HUES6 (cell line): ENCODE measurements at regions not wholly inside any gene's neighbourhood (a gene's known extent, or its start where the extent isn't known, plus 50 kb on each side); places are given as distances from the start of the nearest gene placed in this dataset.

ENCODE experiments used
- H3K27ac ChIP-seq: 2 replicates; pipeline ENCODE4 v1.7.0; 2013; ENCODE audit warnings: low read depth, mild to moderate bottlenecking, low read length, inconsistent platforms
- H3K27me3 ChIP-seq: 2 replicates; pipeline ENCODE4 v1.6.1; 2013; ENCODE audit warnings: low read length; ENCODE audit not compliant: control insufficient read depth, insufficient read depth
- H3K36me3 ChIP-seq: 2 replicates; pipeline ENCODE4 v1.6.1; 2013; ENCODE audit warnings: low read length; ENCODE audit not compliant: control insufficient read depth, insufficient read depth
- H3K4me1 ChIP-seq: 2 replicates; pipeline ENCODE4 v1.6.1; 2013; ENCODE audit warnings: low read length; ENCODE audit not compliant: control insufficient read depth, insufficient read depth
- H3K4me3 ChIP-seq: 2 replicates; pipeline ENCODE4 v1.5.1; 2013; ENCODE audit warnings: low read depth, low read length
- H3K9ac ChIP-seq: one replicate; pipeline ENCODE4 v1.6.1; 2013; ENCODE audit warnings: mild to moderate bottlenecking, low read length
- H3K9me3 ChIP-seq: 2 replicates; pipeline ENCODE4 v1.6.1; 2013; ENCODE audit warnings: low read depth, low read length; ENCODE audit not compliant: control insufficient read depth, insufficient read depth

- Histone ChIP-seq H3K27ac (peak overlapping the region; percentile 33; the same call in 1 of the 2 replicates), H3K4me3 (no peak overlapping the region), H3K27me3 (no peaks in the 10 kb centered on the region), H3K36me3 (no peaks in the 10 kb centered on the region), H3K4me1 (peaks cover 9% of the 10 kb centered on the region), H3K9me3 (peaks cover 11% of the 10 kb centered on the region; the same call in 1 of the 2 replicates), H3K9ac (no peak overlapping the region)
These were observed 165.1 kb upstream of the PRR20A start for GRCh38 chr13:56975647-56976046.

- no peak overlapping the region for H3K4me3 ChIP-seq
- H3K4me1 ChIP-seq, result peaks cover 4% of the 10 kb centered on the region; the same call in 1 of the 2 replicates
- H3K9me3 ChIP-seq, result no peaks in the 10 kb centered on the region
- H3K9ac ChIP-seq, result no peak overlapping the region
- H3K36me3 ChIP-seq, result no peaks in the 10 kb centered on the region
- H3K27ac ChIP-seq, result no peak overlapping the region
- no peaks in the 10 kb centered on the region for H3K27me3 ChIP-seq
These were observed 159.9 kb upstream of the PRR20A start for GRCh38 chr13:56980856-56981255.

GRCh38 chr13:56986121-56986520 is 154.6 kb upstream of the PRR20A start:
- no peaks in the 10 kb centered on the region for H3K4me1 ChIP-seq

GRCh38 chr13:56988543-56988942 is 152.2 kb upstream of the PRR20A start:
- Histone ChIP-seq H3K27me3 (no peaks in the 10 kb centered on the region), H3K27ac (no peak overlapping the region), H3K4me1 (no peaks in the 10 kb centered on the region), H3K36me3 (no peaks in the 10 kb centered on the region), H3K9ac (no peak overlapping the region), H3K9me3 (no peaks in the 10 kb centered on the region), H3K4me3 (no peak overlapping the region)

More at GRCh38 chr13:56986121-56986520, 154.6 kb upstream of the PRR20A start:
- H3K27ac ChIP-seq, result no peak overlapping the region
- no peaks in the 10 kb centered on the region for H3K36me3 ChIP-seq
- H3K9me3 ChIP-seq, result no peaks in the 10 kb centered on the region
- no peaks in the 10 kb centered on the region for H3K27me3 ChIP-seq
- no peak overlapping the region for H3K4me3 ChIP-seq
- no peak overlapping the region for H3K9ac ChIP-seq

GRCh38 chr13:57003682-57004081 is 137.0 kb upstream of the PRR20A start:
- Histone ChIP-seq H3K36me3 (no peaks in the 10 kb centered on the region), H3K4me1 (no peaks in the 10 kb centered on the region), H3K9me3 (no peaks in the 10 kb centered on the region), H3K27me3 (no peaks in the 10 kb centered on the region), H3K27ac (no peak overlapping the region), H3K4me3 (no peak overlapping the region), H3K9ac (no peak overlapping the region)

- no peaks in the 10 kb centered on the region for H3K4me1 ChIP-seq
- no peaks in the 10 kb centered on the region for H3K27me3 ChIP-seq
- no peaks in the 10 kb centered on the region for H3K36me3 ChIP-seq
- H3K27ac ChIP-seq, result no peak overlapping the region
- H3K9me3 ChIP-seq, result no peaks in the 10 kb centered on the region
- H3K4me3 ChIP-seq, result no peak overlapping the region
- H3K9ac ChIP-seq, result no peak overlapping the region
These were observed 123.4 kb upstream of the PRR20A start for GRCh38 chr13:57017357-57017756.

- Histone ChIP-seq H3K4me3 (no peak overlapping the region), H3K4me1 (no peaks in the 10 kb centered on the region), H3K9me3 (no peaks in the 10 kb centered on the region), H3K27ac (no peak overlapping the region), H3K9ac (no peak overlapping the region), H3K27me3 (no peaks in the 10 kb centered on the region), H3K36me3 (no peaks in the 10 kb centered on the region)
These were observed 121.8 kb upstream of the PRR20A start for GRCh38 chr13:57018915-57019314.

GRCh38 chr13:57030671-57031070 is 110.0 kb upstream of the PRR20A start:
- Histone ChIP-seq H3K36me3 (no peaks in the 10 kb centered on the region), H3K27ac (no peak overlapping the region), H3K9ac (no peak overlapping the region)

GRCh38 chr13:57036290-57036689 is 104.4 kb upstream of the PRR20A start:
- Histone ChIP-seq H3K27ac (no peak overlapping the region), H3K4me3 (no peak overlapping the region), H3K9ac (no peak overlapping the region), H3K4me1 (no peaks in the 10 kb centered on the region), H3K9me3 (no peaks in the 10 kb centered on the region), H3K27me3 (no peaks in the 10 kb centered on the region), H3K36me3 (no peaks in the 10 kb centered on the region)

More at GRCh38 chr13:57030671-57031070, 110.0 kb upstream of the PRR20A start:
- H3K27me3 ChIP-seq, result no peaks in the 10 kb centered on the region
- no peak overlapping the region for H3K4me3 ChIP-seq
- H3K9me3 ChIP-seq, result no peaks in the 10 kb centered on the region
- no peaks in the 10 kb centered on the region for H3K4me1 ChIP-seq

GRCh38 chr13:57044910-57045309 is 95.8 kb upstream of the PRR20A start:
- Histone ChIP-seq H3K4me3 (no peak overlapping the region), H3K36me3 (no peaks in the 10 kb centered on the region), H3K9ac (no peak overlapping the region), H3K4me1 (no peaks in the 10 kb centered on the region), H3K27me3 (no peaks in the 10 kb centered on the region), H3K27ac (no peak overlapping the region), H3K9me3 (peaks cover 7% of the 10 kb centered on the region; the same call in 1 of the 2 replicates)

- Histone ChIP-seq H3K27me3 (no peaks in the 10 kb centered on the region), H3K9ac (no peak overlapping the region), H3K36me3 (no peaks in the 10 kb centered on the region), H3K4me3 (no peak overlapping the region), H3K27ac (no peak overlapping the region), H3K9me3 (peaks cover 14% of the 10 kb centered on the region), H3K4me1 (no peaks in the 10 kb centered on the region)
These were observed 94.7 kb upstream of the PRR20A start for GRCh38 chr13:57045826-57046546.
